NCI-H226 (cell line): ENCODE measurements at regions not wholly inside any gene's neighbourhood (a gene's known extent, or its start where the extent isn't known, plus 50 kb on each side); places are given as distances from the start of the nearest gene placed in this dataset.
A peak's percentile ranks its signal among the peaks of the same experiment; 100 is the strongest.
"Not testable (repeated sequence)": the region's sequence is repeated elsewhere in the genome, so short reads cannot be mapped to it uniquely, and the experiment has no call there.

Experiments used
- DNase-seq: peaks from one replicate; pipeline ENCODE4 v3.0.0-alpha.2; 2015

GRCh38 chr2:235220331-235220730 lies 268.5 kb downstream of the SH3BP4 start:
- no peak for DNase-seq

GRCh38 chr2:235223011-235223410 lies 270.8 kb upstream of the AGAP1 start:
- no peak for DNase-seq

GRCh38 chr2:235224410-235224809 lies 269.4 kb upstream of the AGAP1 start:
- DNase-seq, result no peak

GRCh38 chr2:235225261-235225660 lies 268.6 kb upstream of the AGAP1 start:
- no peak for DNase-seq

GRCh38 chr2:235227590-235227989 lies 266.3 kb upstream of the AGAP1 start:
- DNase-seq, result no peak

GRCh38 chr2:235228422-235228821 lies 265.4 kb upstream of the AGAP1 start:
- DNase-seq, result not testable (repeated sequence)

GRCh38 chr2:235229236-235229635 lies 264.6 kb upstream of the AGAP1 start:
- no peak for DNase-seq

- DNase-seq, result no peak
Observed at GRCh38 chr2:235230821-235231601, 262.8 kb upstream of the AGAP1 start.

GRCh38 chr2:235232449-235233433 lies 261.1 kb upstream of the AGAP1 start:
- DNase-seq, result no peak

- no peak for DNase-seq
Observed at GRCh38 chr2:235234736-235235135, 259.1 kb upstream of the AGAP1 start.

- DNase-seq, result no peak
Observed at GRCh38 chr2:235235977-235236767, 257.7 kb upstream of the AGAP1 start.

- DNase-seq, result no peak
Observed at GRCh38 chr2:235238537-235238936, 255.3 kb upstream of the AGAP1 start.

GRCh38 chr2:235240574-235240973 lies 253.3 kb upstream of the AGAP1 start:
- no peak for DNase-seq

GRCh38 chr2:235244255-235245220 lies 249.3 kb upstream of the AGAP1 start:
- DNase-seq, result no peak

- no peak for DNase-seq
Observed at GRCh38 chr2:235247001-235247400, 246.8 kb upstream of the AGAP1 start.

- DNase-seq, result no peak
Observed at GRCh38 chr2:235255693-235256092, 238.2 kb upstream of the AGAP1 start.

- DNase-seq, result no peak
Observed at GRCh38 chr2:235257590-235257989, 236.3 kb upstream of the AGAP1 start.

GRCh38 chr2:235262750-235263149 lies 231.1 kb upstream of the AGAP1 start:
- DNase-seq, result no peak

GRCh38 chr2:235263205-235264120 lies 230.4 kb upstream of the AGAP1 start:
- peak; percentile 90 for DNase-seq

GRCh38 chr2:235264121-235264493 lies 229.7 kb upstream of the AGAP1 start:
- no peak for DNase-seq

- no peak for DNase-seq
Observed at GRCh38 chr2:235264512-235264911, 229.3 kb upstream of the AGAP1 start.
